SU-DHL-6 (cell line): ENCODE measurements at regions not wholly inside any gene's neighbourhood (a gene's known extent, or its start where the extent isn't known, plus 50 kb on each side); places are given as distances from the start of the nearest gene placed in this dataset.

ENCODE experiments used
- H2AFZ ChIP-seq: fragments of 200-600 bp; sonication (generic); 2 replicates; pipeline ENCODE4 v1.6.1; 2014; ENCODE audit warnings: low read depth, mild to moderate bottlenecking, moderate library complexity, mixed read lengths, antibody characterized with exemption, low read length; ENCODE audit not compliant: severe bottlenecking
- H3F3A ChIP-seq: fragments of 200-600 bp; shearing (Covaris generic); 2 replicates; pipeline ENCODE4 v1.6.0; 2016; ENCODE audit warnings: antibody characterized with exemption, mild to moderate bottlenecking; ENCODE audit not compliant: insufficient read depth
- H3K27ac ChIP-seq: fragments of 200-600 bp; sonication (generic); 2 replicates; pipeline ENCODE4 v1.5.1; 2016; ENCODE audit warnings: low read depth, mild to moderate bottlenecking, low read length, moderate library complexity, mixed read lengths
- H3K27me3 ChIP-seq: fragments of 200-600 bp; sonication (generic), shearing (Covaris generic); 2 replicates; pipeline ENCODE4 v1.6.0; 2014; ENCODE audit warnings: mild to moderate bottlenecking, low read length
- H3K36me3 ChIP-seq: fragments of 200-600 bp; sonication (generic); 2 replicates; pipeline ENCODE4 v1.6.1; 2014; ENCODE audit warnings: mild to moderate bottlenecking, low read length, mixed read lengths
- H3K4me2 ChIP-seq: fragments of 300-600, 200-600 bp; shearing (Covaris generic), sonication (generic); 2 replicates; pipeline ENCODE4 v1.6.0; 2014; ENCODE audit warnings: low read length, low read depth, mild to moderate bottlenecking; ENCODE audit not compliant: poor library complexity, severe bottlenecking
- H3K4me3 ChIP-seq: fragments of 200-600 bp; sonication (generic); 2 replicates; pipeline ENCODE4 v1.5.1; 2014; ENCODE audit warnings: antibody characterized with exemption, low read length, mild to moderate bottlenecking, mixed read lengths; ENCODE audit not compliant: insufficient read depth, poor library complexity, severe bottlenecking
- H3K79me2 ChIP-seq: fragments of 200-600 bp; sonication (generic); 2 replicates; pipeline ENCODE4 v1.6.1; 2014; ENCODE audit warnings: mild to moderate bottlenecking, low read length, moderate library complexity; ENCODE audit not compliant: insufficient read depth
- H3K9ac ChIP-seq: fragments of 200-600 bp; sonication (generic); 2 replicates; pipeline ENCODE4 v1.7.0; 2014; ENCODE audit warnings: mild to moderate bottlenecking, low read length
- H3K9me2 ChIP-seq: fragments of 200-600 bp; sonication (generic); replicated peaks from 2 replicates; pipeline ENCODE4 v1.6.1; 2014; ENCODE audit warnings: low read length; ENCODE audit not compliant: insufficient read depth
- H3K9me3 ChIP-seq: fragments of 200-600 bp; sonication (generic); 2 replicates; pipeline ENCODE4 v1.6.1; 2014; ENCODE audit warnings: low read length, mixed read lengths; ENCODE audit not compliant: insufficient read depth
- H4K20me1 ChIP-seq: fragments of 200-600 bp; sonication (generic); 2 replicates; pipeline ENCODE4 v1.6.1; 2014; ENCODE audit warnings: low read depth, mild to moderate bottlenecking, antibody characterized with exemption, low read length, moderate library complexity, mixed read lengths
- CTCF ChIP-seq: fragments of 200-600 bp; sonication (generic); IDR thresholded peaks from one replicate; pipeline ENCODE4 v1.5.1; 2017; ENCODE audit warnings: antibody characterized with exemption, mild to moderate bottlenecking, low read length, moderate library complexity; ENCODE audit not compliant: insufficient read depth, poor library complexity, severe bottlenecking
- EZH2phosphoT487 ChIP-seq: fragments of 200-600 bp; sonication (generic), shearing (Covaris generic); conservative IDR thresholded peaks from 2 replicates; pipeline ENCODE4 v1.6.1; 2018; ENCODE audit warnings: mild to moderate bottlenecking, antibody characterized with exemption, low read length, moderate library complexity, mixed read lengths

GRCh38 chr9:106405871-106406435 lies 457.0 kb upstream of the ZNF462 start:
- no peaks in the 10 kb centered on the region for H4K20me1 ChIP-seq
- H3K4me2 ChIP-seq, result no peak overlapping the region
- no peaks in the 10 kb centered on the region for H3K9me2 ChIP-seq
- no peak overlapping the region for H3K4me3 ChIP-seq
- H3K27ac ChIP-seq, result no peak overlapping the region
- H2AFZ ChIP-seq, result no peak overlapping the region
- TF ChIP-seq EZH2phosphoT487, result no peak
- no peak for TF ChIP-seq CTCF
- H3K27me3 ChIP-seq, result no peaks in the 10 kb centered on the region
- H3K79me2 ChIP-seq, result no peaks in the 10 kb centered on the region
- no peaks in the 10 kb centered on the region; the same call in 1 of the 2 replicates for H3K36me3 ChIP-seq
- no peak overlapping the region for H3K9ac ChIP-seq
- no peaks in the 10 kb centered on the region for H3K9me3 ChIP-seq
- H3F3A ChIP-seq, result no peaks in the 10 kb centered on the region

GRCh38 chr9:106414042-106414441 lies 448.9 kb upstream of the ZNF462 start:
- Histone ChIP-seq H3K27ac (no peak overlapping the region), H2AFZ (no peak overlapping the region)

GRCh38 chr9:106417685-106418084 lies 445.3 kb upstream of the ZNF462 start:
- H3K9ac ChIP-seq, result no peak overlapping the region
- TF ChIP-seq EZH2phosphoT487 (no peak), CTCF (no peak)
- H4K20me1 ChIP-seq, result no peaks in the 10 kb centered on the region
- no peaks in the 10 kb centered on the region for H3K27me3 ChIP-seq
- H3K9me2 ChIP-seq, result no peaks in the 10 kb centered on the region
- no peak overlapping the region for H3K4me3 ChIP-seq
- no peak overlapping the region for H3K27ac ChIP-seq
- no peaks in the 10 kb centered on the region for H3K9me3 ChIP-seq
- H3K36me3 ChIP-seq, result no peaks in the 10 kb centered on the region
- no peaks in the 10 kb centered on the region for H3F3A ChIP-seq
- H2AFZ ChIP-seq, result no peak overlapping the region
- no peak overlapping the region for H3K4me2 ChIP-seq
- H3K79me2 ChIP-seq, result no peaks in the 10 kb centered on the region

More at GRCh38 chr9:106414042-106414441, 448.9 kb upstream of the ZNF462 start:
- H3K9me3 ChIP-seq, result no peaks in the 10 kb centered on the region
- H3K9me2 ChIP-seq, result no peaks in the 10 kb centered on the region
- no peak overlapping the region for H3K9ac ChIP-seq
- no peaks in the 10 kb centered on the region for H4K20me1 ChIP-seq
- H3K4me3 ChIP-seq, result no peak overlapping the region
- no peaks in the 10 kb centered on the region for H3K79me2 ChIP-seq
- H3K4me2 ChIP-seq, result no peak overlapping the region
- no peaks in the 10 kb centered on the region for H3K27me3 ChIP-seq
- TF ChIP-seq CTCF, result no peak
- TF ChIP-seq EZH2phosphoT487, result no peak
- H3F3A ChIP-seq, result no peaks in the 10 kb centered on the region
- H3K36me3 ChIP-seq, result no peaks in the 10 kb centered on the region

- TF ChIP-seq CTCF, result no peak
- TF ChIP-seq EZH2phosphoT487, result no peak
- H3K79me2 ChIP-seq, result no peaks in the 10 kb centered on the region
These were observed 443.1 kb upstream of the ZNF462 start for GRCh38 chr9:106419829-106420228.

More at GRCh38 chr9:106419829-106420228, 443.1 kb upstream of the ZNF462 start:
- Histone ChIP-seq H3F3A (no peaks in the 10 kb centered on the region), H3K9me2 (no peaks in the 10 kb centered on the region), H2AFZ (no peak overlapping the region), H3K4me3 (no peak overlapping the region), H3K36me3 (no peaks in the 10 kb centered on the region), H3K27me3 (no peaks in the 10 kb centered on the region), H3K9me3 (no peaks in the 10 kb centered on the region), H3K9ac (no peak overlapping the region), H4K20me1 (no peaks in the 10 kb centered on the region), H3K27ac (no peak overlapping the region), H3K4me2 (no peak overlapping the region)
